GM12875 (cell line): ENCODE measurements at regions not wholly inside any gene's neighbourhood (a gene's known extent, or its start where the extent isn't known, plus 50 kb on each side); places are given as distances from the start of the nearest gene placed in this dataset.

Experiments used
- H3K4me3 ChIP-seq: one replicate; pipeline ENCODE4 v1.5.1; 2011; ENCODE audit warnings: low read depth, low read length, control low read depth
- CTCF ChIP-seq: IDR thresholded peaks from 2 replicates; pipeline ENCODE4 v1.5.1; 2011; ENCODE audit warnings: low read depth, mild to moderate bottlenecking, control low read depth, inconsistent platforms, low read length, moderate library complexity, borderline replicate concordance; ENCODE audit not compliant: insufficient read depth

GRCh38 chr9:38183994-38184568 lies 115.1 kb upstream of the SHB start:
- TF ChIP-seq CTCF, result no peak

GRCh38 chr9:38182321-38182720 lies 113.3 kb upstream of the SHB start:
- no peak for TF ChIP-seq CTCF
- H3K4me3 ChIP-seq, result no peak overlapping the region

More at GRCh38 chr9:38183994-38184568, 115.1 kb upstream of the SHB start:
- no peak overlapping the region for H3K4me3 ChIP-seq

GRCh38 chr9:38181866-38182265 lies 112.8 kb upstream of the SHB start:
- H3K4me3 ChIP-seq, result no peak overlapping the region
- no peak for TF ChIP-seq CTCF

GRCh38 chr9:38181232-38181631 lies 112.2 kb upstream of the SHB start:
- TF ChIP-seq CTCF, result no peak
- no peak overlapping the region for H3K4me3 ChIP-seq

- no peak for TF ChIP-seq CTCF
- H3K4me3 ChIP-seq, result no peak overlapping the region
These were observed 111.6 kb upstream of the SHB start for GRCh38 chr9:38180656-38181055.

- no peak for TF ChIP-seq CTCF
- H3K4me3 ChIP-seq, result no peak overlapping the region
These were observed 110.9 kb upstream of the SHB start for GRCh38 chr9:38179965-38180364.

GRCh38 chr9:38178237-38178636 lies 109.2 kb upstream of the SHB start:
- no peak for TF ChIP-seq CTCF
- no peak overlapping the region for H3K4me3 ChIP-seq
